Cardiac fibroblast (primary cell): ENCODE measurements at regions not wholly inside any gene's neighbourhood (a gene's known extent, or its start where the extent isn't known, plus 50 kb on each side); places are given as distances from the start of the nearest gene placed in this dataset.

Experiments used
- DNase-seq, 2 donors: peaks; one replicate each; pipeline versions ENCODE4 v3.0.0 to v3.0.0-alpha.2; 2010; ENCODE audit warnings: low read depth in 2 of 2
- H3K4me3 ChIP-seq, 2 donors: replicated peaks in 1 of 2; 1 replicate in 1 of 2; 2 replicates in 1 of 2; pipeline ENCODE4 v1.5.1; 2011; ENCODE audit warnings: low read depth in 2 of 2, low read length in 2 of 2, mild to moderate bottlenecking in 2 of 2, moderate library complexity in 1 of 2
- TF ChIP-seq, protein P1 (sequence below): IDR thresholded peaks from one replicate; pipeline ENCODE4 v1.5.1; 2011; ENCODE audit warnings: low read depth, mild to moderate bottlenecking, low read length, inconsistent platforms

DNA sequence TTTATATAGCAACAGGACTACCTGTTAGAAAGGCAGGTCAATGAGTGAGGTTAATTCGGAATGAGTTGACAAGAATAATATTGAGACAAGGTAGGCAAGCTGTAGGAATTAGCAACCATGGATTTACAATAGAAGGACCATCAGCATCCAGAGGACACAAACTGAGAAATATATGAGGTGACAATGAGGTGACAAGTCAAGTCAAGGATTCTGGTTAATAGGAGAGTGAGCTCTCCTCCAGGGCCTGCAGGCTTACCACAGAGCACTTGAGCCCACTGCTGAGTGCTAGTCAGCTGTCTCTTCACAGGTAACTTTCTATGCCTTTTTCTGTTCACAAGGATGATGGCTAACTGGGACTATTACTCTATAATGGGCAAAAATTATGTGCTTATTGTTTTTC, 227.2 kb downstream of the MRPS30 start:
- H3K4me3 ChIP-seq = no peak overlapping the region
- no peak for DNase-seq
- TF ChIP-seq, protein P1, sequence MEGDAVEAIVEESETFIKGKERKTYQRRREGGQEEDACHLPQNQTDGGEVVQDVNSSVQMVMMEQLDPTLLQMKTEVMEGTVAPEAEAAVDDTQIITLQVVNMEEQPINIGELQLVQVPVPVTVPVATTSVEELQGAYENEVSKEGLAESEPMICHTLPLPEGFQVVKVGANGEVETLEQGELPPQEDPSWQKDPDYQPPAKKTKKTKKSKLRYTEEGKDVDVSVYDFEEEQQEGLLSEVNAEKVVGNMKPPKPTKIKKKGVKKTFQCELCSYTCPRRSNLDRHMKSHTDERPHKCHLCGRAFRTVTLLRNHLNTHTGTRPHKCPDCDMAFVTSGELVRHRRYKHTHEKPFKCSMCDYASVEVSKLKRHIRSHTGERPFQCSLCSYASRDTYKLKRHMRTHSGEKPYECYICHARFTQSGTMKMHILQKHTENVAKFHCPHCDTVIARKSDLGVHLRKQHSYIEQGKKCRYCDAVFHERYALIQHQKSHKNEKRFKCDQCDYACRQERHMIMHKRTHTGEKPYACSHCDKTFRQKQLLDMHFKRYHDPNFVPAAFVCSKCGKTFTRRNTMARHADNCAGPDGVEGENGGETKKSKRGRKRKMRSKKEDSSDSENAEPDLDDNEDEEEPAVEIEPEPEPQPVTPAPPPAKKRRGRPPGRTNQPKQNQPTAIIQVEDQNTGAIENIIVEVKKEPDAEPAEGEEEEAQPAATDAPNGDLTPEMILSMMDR = no peak

DNA sequence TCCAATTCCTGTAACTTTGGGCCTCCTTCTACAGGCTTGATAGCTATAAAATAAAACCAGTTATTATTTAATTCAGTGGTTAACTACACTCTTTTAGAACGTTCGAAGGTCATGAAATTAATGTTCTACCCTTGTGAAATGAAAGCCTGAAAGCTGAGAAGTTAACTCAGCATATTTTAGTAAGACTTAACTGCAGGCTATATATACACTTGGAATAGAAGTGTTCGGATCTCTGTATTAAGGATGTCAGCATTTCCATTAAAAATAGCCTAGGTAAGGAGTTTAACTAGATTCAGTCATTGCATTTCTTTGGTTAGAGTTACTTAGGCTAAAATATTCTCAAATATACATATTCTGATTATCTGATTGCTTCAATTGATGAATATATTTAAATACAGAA, 229.2 kb downstream of the MRPS30 start:
- no peak for DNase-seq
- TF ChIP-seq, protein P1 = no peak

DNA sequence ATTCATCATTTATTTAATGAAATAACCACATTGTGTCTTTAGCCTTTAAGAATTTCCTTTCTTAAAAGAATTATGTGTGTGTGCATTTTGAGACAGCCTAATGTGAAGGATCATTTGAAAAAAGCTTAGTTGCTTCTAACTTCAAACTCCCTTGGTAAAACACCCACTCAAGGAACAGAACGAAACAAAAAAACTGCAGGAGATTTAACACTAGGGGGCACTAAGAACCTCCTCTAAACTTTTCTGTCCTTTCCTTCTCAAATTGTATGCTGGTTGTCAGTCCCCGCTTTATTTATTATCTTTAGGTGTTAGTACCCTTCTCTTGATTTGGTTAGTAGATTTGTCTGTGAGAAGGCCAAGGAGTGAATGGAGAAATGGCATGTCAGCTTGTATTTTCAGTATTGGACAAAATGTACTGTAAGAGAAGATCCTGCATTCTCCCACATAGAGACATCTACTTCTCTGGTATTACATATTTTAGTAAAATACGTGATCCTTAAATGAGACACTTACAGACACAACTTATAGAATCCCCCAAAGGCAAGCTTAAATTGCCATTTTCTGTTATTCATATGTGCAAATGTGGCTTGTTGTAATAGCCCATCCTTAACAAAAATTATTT, 229.7 kb downstream of the MRPS30 start:
- TF ChIP-seq, protein P1 = peak; percentile 44
- peak; percentile 30 to 45 for DNase-seq
- H3K4me3 ChIP-seq = no peak overlapping the region

More for the DNA sequence above, 229.2 kb downstream of the MRPS30 start:
- no peak overlapping the region for H3K4me3 ChIP-seq

DNA sequence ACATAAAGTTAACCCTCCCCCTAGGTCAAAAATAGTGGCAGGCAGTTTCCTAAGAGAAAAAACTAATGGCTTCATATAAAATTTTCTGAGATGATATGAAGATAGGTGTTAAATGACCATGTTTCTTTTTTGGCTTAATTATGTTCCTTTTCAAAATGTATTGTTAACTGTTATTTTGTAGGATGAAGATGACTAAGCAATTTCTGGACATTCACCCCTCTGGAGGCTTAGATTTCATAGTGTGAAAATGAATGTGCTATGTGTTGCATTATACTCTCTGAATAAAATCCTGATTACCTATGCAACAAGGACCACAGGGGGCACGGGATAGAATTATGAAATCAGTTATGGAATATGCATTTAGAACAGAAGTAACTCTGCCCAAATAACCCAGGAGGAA, 233.5 kb downstream of the MRPS30 start:
- no peak overlapping the region for H3K4me3 ChIP-seq
- no peak for DNase-seq
- TF ChIP-seq, protein P1 = no peak

DNA sequence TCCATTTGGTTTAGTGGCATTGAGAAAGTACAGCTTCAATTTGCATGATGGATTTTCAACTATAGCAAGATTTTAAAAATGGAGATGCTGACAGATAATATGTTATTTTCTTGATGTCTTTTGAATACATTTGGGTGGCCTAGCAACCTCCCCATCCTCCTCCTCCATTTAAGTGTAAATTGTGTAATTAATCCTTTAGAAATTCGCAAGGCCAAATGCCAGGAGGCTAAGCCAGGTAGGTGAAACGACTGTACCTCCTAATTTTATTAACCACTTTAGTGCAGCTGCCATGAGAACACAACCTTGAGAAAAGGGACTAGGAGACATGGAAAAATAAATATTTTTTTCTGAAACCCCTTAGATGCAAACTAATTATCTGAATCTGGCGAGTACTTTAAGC, 248.8 kb downstream of the MRPS30 start:
- DNase-seq = no peak
- H3K4me3 ChIP-seq = no peak overlapping the region
- TF ChIP-seq, protein P1 = no peak

DNA sequence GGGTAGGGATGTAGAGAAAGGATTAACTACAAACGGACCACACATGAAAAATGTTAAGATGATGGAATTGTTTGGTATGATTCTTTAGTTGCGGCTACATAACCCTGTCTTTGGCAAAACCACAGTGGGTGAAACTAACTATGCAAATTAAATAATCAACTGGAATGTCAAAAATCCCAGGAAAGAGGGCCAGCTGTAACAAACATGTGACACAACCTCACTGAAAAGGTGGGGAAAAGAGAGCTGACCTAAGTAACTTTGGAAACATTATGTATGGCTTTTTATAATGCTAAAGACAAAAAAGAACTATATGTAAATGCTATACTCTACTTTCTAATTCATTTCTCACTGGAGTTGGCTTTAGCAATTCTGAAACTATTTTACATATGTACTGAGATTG, 252.0 kb downstream of the MRPS30 start:
- H3K4me3 ChIP-seq = no peak overlapping the region
- DNase-seq = no peak
- TF ChIP-seq, protein P1 = no peak

DNA sequence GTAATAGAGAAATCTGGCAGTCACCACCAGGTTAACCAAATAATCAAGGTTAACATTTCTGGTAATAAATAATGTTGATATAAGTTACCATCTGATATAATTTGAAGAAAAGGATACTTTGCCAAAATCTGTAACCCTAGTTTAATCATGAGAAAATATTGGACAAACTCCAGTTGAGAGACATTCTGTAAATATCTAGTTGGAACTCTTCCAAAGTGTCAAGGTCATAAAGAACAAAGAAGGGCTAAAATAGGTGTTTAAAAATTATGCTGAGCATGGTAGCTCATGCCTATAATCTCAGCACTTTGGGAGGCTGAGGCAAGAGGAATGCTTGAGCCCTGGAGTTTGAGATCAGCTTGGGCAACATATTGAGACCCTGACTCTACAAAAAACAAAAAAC, 253.3 kb downstream of the MRPS30 start:
- H3K4me3 ChIP-seq = no peak overlapping the region
- no peak for DNase-seq
- TF ChIP-seq, protein P1 = no peak
